Activated T-cell treated with anti-CD3 and anti-CD28 coated beads, Interleukin-2, amount 50 U/mL, for 72 hours (primary cell): ENCODE measurements at regions not wholly inside any gene's neighbourhood (a gene's known extent, or its start where the extent isn't known, plus 50 kb on each side); places are given as distances from the start of the nearest gene placed in this dataset.

Experiments
- ATAC-seq, 2 donors: fragments of 150-1000 bp; cut with Tn5 transposase; replicated peaks in 1 of 2; 2 replicates each; pipeline ENCODE4 v1.10.0; 2021; ENCODE audit warnings: moderate library complexity in 2 of 2, mild to moderate bottlenecking in 1 of 2
- DNase-seq, 2 donors: peaks; one replicate each; pipeline ENCODE4 v3.0.0; 2021 to 2022; ENCODE audit warnings: mixed read lengths in 1 of 2
- H3K27ac Mint-ChIP-seq: one replicate; pipeline ENCODE4 v1.8.0; 2022; ENCODE audit warnings: mild to moderate bottlenecking, moderate library complexity, mixed read lengths
- H3K27me3 Mint-ChIP-seq: one replicate; pipeline ENCODE4 v1.8.0; 2022; ENCODE audit warnings: low read depth, mixed read lengths
- H3K36me3 Mint-ChIP-seq, 2 donors: one replicate each; pipeline ENCODE4 v1.8.0; 2022; ENCODE audit warnings: mixed read lengths in 2 of 2, mild to moderate bottlenecking in 1 of 2; ENCODE audit not compliant: insufficient read depth in 2 of 2
- H3K4me1 Mint-ChIP-seq: one replicate; pipeline ENCODE4 v1.8.0; 2022; ENCODE audit warnings: low read depth, mixed read lengths
- H3K4me3 Mint-ChIP-seq, 2 donors: one replicate each; pipeline ENCODE4 v1.8.0; 2022; ENCODE audit warnings: mild to moderate bottlenecking in 2 of 2, mixed read lengths in 2 of 2, moderate library complexity in 2 of 2
- H3K9me3 Mint-ChIP-seq, 2 donors: one replicate each; pipeline ENCODE4 v1.8.0; 2022; ENCODE audit warnings: mixed read lengths in 2 of 2

GRCh38 chr15:98443526-98443925 lies 204.8 kb upstream of the IGF1R start:
- ATAC-seq (no peak), DNase-seq (no peak)
- H3K27ac Mint-ChIP-seq: no peak overlapping the region
- H3K4me1 Mint-ChIP-seq: peaks cover 10% of the 10 kb centered on the region
- peaks cover 6% of the 10 kb centered on the region for H3K27me3 Mint-ChIP-seq
- no peaks in the 10 kb centered on the region for H3K36me3 Mint-ChIP-seq
- no peaks in the 10 kb centered on the region for H3K9me3 Mint-ChIP-seq
- H3K4me3 Mint-ChIP-seq: no peak overlapping the region

GRCh38 chr15:98444138-98444537 lies 204.2 kb upstream of the IGF1R start:
- no peak for DNase-seq
- H3K27me3 Mint-ChIP-seq: peaks cover 6% of the 10 kb centered on the region
- no peaks in the 10 kb centered on the region for H3K36me3 Mint-ChIP-seq
- no peaks in the 10 kb centered on the region for H3K9me3 Mint-ChIP-seq
- no peak overlapping the region for H3K27ac Mint-ChIP-seq
- peaks cover 13% of the 10 kb centered on the region for H3K4me1 Mint-ChIP-seq
- no peak overlapping the region for H3K4me3 Mint-ChIP-seq
- ATAC-seq: no peak

- no peak overlapping the region for H3K4me3 Mint-ChIP-seq
- no peaks in the 10 kb centered on the region for H3K9me3 Mint-ChIP-seq
- no peak overlapping the region for H3K27ac Mint-ChIP-seq
- peaks cover 17% of the 10 kb centered on the region for H3K4me1 Mint-ChIP-seq
- peaks cover 6% of the 10 kb centered on the region for H3K27me3 Mint-ChIP-seq
- ATAC-seq (no peak), DNase-seq (no peak)
- no peaks in the 10 kb centered on the region for H3K36me3 Mint-ChIP-seq
These were observed 203.0 kb upstream of the IGF1R start for GRCh38 chr15:98445315-98445714.

GRCh38 chr15:98446083-98446482 lies 202.3 kb upstream of the IGF1R start:
- Mint-ChIP-seq H3K4me3 (no peak overlapping the region), H3K27me3 (peaks cover 6% of the 10 kb centered on the region), H3K36me3 (no peaks in the 10 kb centered on the region), H3K27ac (no peak overlapping the region), H3K9me3 (no peaks in the 10 kb centered on the region), H3K4me1 (peaks cover 17% of the 10 kb centered on the region)
- DNase-seq: no peak
- no peak for ATAC-seq

GRCh38 chr15:98447069-98447468 lies 201.3 kb upstream of the IGF1R start:
- no peak for ATAC-seq

GRCh38 chr15:98451236-98451635 lies 197.1 kb upstream of the IGF1R start:
- ATAC-seq: no peak
- Mint-ChIP-seq H3K4me1 (peaks cover 7% of the 10 kb centered on the region), H3K9me3 (no peaks in the 10 kb centered on the region), H3K4me3 (no peak overlapping the region), H3K27me3 (no peaks in the 10 kb centered on the region), H3K36me3 (no peaks in the 10 kb centered on the region), H3K27ac (no peak overlapping the region)
- no peak for DNase-seq

More at GRCh38 chr15:98447069-98447468, 201.3 kb upstream of the IGF1R start:
- Mint-ChIP-seq H3K4me3 (no peak overlapping the region), H3K4me1 (peaks cover 17% of the 10 kb centered on the region), H3K27me3 (peaks cover 6% of the 10 kb centered on the region), H3K36me3 (no peaks in the 10 kb centered on the region), H3K27ac (no peak overlapping the region), H3K9me3 (no peaks in the 10 kb centered on the region)
- no peak for DNase-seq

GRCh38 chr15:98452238-98452637 lies 196.1 kb upstream of the IGF1R start:
- Mint-ChIP-seq H3K4me1 (peaks cover 7% of the 10 kb centered on the region), H3K36me3 (no peaks in the 10 kb centered on the region), H3K27me3 (peaks cover 6% of the 10 kb centered on the region), H3K9me3 (no peaks in the 10 kb centered on the region), H3K4me3 (no peak overlapping the region), H3K27ac (no peak overlapping the region)
- no peak for DNase-seq
- ATAC-seq: no peak

- ATAC-seq (no peak), DNase-seq (no peak)
- Mint-ChIP-seq H3K4me3 (no peak overlapping the region), H3K27me3 (peaks cover 31% of the 10 kb centered on the region), H3K4me1 (no peaks in the 10 kb centered on the region), H3K27ac (no peak overlapping the region), H3K9me3 (no peaks in the 10 kb centered on the region), H3K36me3 (no peaks in the 10 kb centered on the region)
These were observed 192.4 kb upstream of the IGF1R start for GRCh38 chr15:98455904-98456303.

- Mint-ChIP-seq H3K4me1 (no peaks in the 10 kb centered on the region), H3K27ac (no peak overlapping the region), H3K9me3 (peaks cover 10 to 13% of the 10 kb centered on the region in 2 donors), H3K4me3 (no peak overlapping the region), H3K36me3 (peaks cover 7 to 9% of the 10 kb centered on the region in 2 donors), H3K27me3 (peaks cover 14% of the 10 kb centered on the region)
- DNase-seq (no peak), ATAC-seq (no peak)
These were observed 171.8 kb upstream of the IGF1R start for GRCh38 chr15:98476559-98476958.

- H3K27me3 Mint-ChIP-seq: peaks cover 16% of the 10 kb centered on the region
- peaks cover 3 to 7% of the 10 kb centered on the region in 2 donors for H3K9me3 Mint-ChIP-seq
- ATAC-seq (no peak), DNase-seq (no peak)
- peaks cover 5 to 7% of the 10 kb centered on the region in 2 donors for H3K36me3 Mint-ChIP-seq
- no peaks in the 10 kb centered on the region for H3K4me1 Mint-ChIP-seq
- no peak overlapping the region for H3K27ac Mint-ChIP-seq
- no peak overlapping the region for H3K4me3 Mint-ChIP-seq
These were observed 167.5 kb upstream of the IGF1R start for GRCh38 chr15:98480844-98481243.

GRCh38 chr15:98483575-98484130 lies 164.7 kb upstream of the IGF1R start:
- no peaks in the 10 kb centered on the region for H3K36me3 Mint-ChIP-seq
- peaks cover 19% of the 10 kb centered on the region for H3K27me3 Mint-ChIP-seq
- H3K9me3 Mint-ChIP-seq: no peaks in the 10 kb centered on the region
- no peaks in the 10 kb centered on the region for H3K4me1 Mint-ChIP-seq
- no peak overlapping the region for H3K4me3 Mint-ChIP-seq
- DNase-seq (no peak), ATAC-seq (no peak)
- H3K27ac Mint-ChIP-seq: no peak overlapping the region

- H3K9me3 Mint-ChIP-seq: no peaks in the 10 kb centered on the region
- no peak overlapping the region for H3K27ac Mint-ChIP-seq
- H3K27me3 Mint-ChIP-seq: peaks cover 19% of the 10 kb centered on the region
- DNase-seq: no peak
- H3K36me3 Mint-ChIP-seq: no peaks in the 10 kb centered on the region
- ATAC-seq: no peak
- H3K4me1 Mint-ChIP-seq: no peaks in the 10 kb centered on the region
- H3K4me3 Mint-ChIP-seq: no peak overlapping the region
These were observed 163.4 kb upstream of the IGF1R start for GRCh38 chr15:98484914-98485313.

- Mint-ChIP-seq H3K27me3 (peaks cover 17% of the 10 kb centered on the region), H3K4me1 (no peaks in the 10 kb centered on the region)
These were observed 162.9 kb upstream of the IGF1R start for GRCh38 chr15:98485451-98485850.

GRCh38 chr15:98493966-98494511 lies 154.3 kb upstream of the IGF1R start:
- peaks cover 2 to 3% of the 10 kb centered on the region in 2 donors for H3K9me3 Mint-ChIP-seq
- H3K4me3 Mint-ChIP-seq: no peak overlapping the region
- no peak overlapping the region for H3K27ac Mint-ChIP-seq
- H3K4me1 Mint-ChIP-seq: no peaks in the 10 kb centered on the region
- H3K27me3 Mint-ChIP-seq: no peaks in the 10 kb centered on the region
- H3K36me3 Mint-ChIP-seq: no peaks in the 10 kb centered on the region
- DNase-seq (no peak), ATAC-seq (no peak)

More at GRCh38 chr15:98485451-98485850, 162.9 kb upstream of the IGF1R start:
- no peak overlapping the region for H3K4me3 Mint-ChIP-seq
- no peak overlapping the region for H3K27ac Mint-ChIP-seq
- no peaks in the 10 kb centered on the region for H3K9me3 Mint-ChIP-seq
- ATAC-seq (no peak), DNase-seq (no peak)
- no peaks in the 10 kb centered on the region for H3K36me3 Mint-ChIP-seq
